Tongue (tissue), 1 donor: ENCODE measurements at regions not wholly inside any gene's neighbourhood (a gene's known extent, or its start where the extent isn't known, plus 50 kb on each side); places are given as distances from the start of the nearest gene placed in this dataset.

Source experiments
- DNase-seq: peaks from one replicate; pipeline ENCODE4 v3.0.0-alpha.2; 2015

DNA sequence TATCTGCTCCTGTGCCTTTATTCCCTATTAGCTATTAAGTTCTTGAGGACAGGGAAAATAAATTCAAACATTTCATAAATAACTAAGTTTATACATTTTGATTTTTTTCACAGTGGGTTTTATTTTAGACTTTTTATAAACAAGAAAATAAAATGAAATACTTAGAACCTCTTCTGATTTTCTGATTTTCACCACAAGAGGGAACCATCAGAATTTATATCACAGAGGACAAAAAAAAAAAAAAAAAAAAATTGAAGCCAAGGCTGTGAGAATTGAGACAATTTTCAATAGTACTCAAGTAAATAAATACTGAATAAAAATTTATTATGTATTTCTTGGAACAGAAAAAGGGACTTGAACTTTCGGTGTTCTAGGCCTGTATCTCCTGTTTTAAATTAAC, 288.1 kb downstream of the SH3BGRL start:
- DNase-seq = peak; percentile 12

GRCh38 chrX:81527881-81528440, 326.1 kb downstream of the SH3BGRL start:
- peak; percentile 1 for DNase-seq

DNA sequence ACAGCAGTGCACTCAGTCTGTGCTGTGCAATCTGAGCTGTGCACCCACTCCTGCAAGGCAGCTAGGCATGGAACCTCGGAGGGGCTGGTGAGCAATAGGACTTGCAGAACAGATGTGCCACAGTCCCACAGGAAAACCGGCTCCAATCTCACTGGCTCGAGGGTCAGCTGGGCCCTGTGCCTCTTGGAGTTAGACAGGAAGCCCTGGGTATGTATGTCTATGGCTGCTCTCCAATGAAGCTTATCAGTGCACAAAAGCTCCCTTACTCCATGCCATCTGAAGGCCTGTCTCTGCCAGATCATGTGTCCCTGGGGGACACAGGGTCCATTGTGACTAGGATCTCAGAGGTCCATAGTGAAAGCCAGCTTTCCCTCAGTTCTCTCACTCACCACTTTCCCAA, 335.8 kb downstream of the SH3BGRL start:
- DNase-seq = no peak

DNA sequence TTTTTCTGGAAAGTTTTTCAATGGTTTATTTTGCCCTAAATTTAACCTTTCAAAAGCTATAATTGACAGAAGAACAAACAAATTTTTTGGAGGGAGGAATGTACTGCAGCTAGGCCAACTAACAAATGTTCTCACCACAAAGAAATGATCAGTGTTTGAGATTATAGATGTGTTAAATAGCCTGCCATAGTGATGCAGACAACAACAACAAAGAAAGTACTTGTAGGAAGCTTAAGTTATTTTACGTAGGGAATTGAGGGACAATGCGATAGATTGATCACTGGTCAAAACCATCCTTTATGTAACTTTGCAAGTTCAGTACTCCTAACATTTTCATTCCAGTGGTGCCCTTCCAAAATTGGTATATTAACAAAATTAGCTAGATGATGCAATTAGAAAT, 340.4 kb downstream of the SH3BGRL start:
- no peak for DNase-seq

- no peak for DNase-seq
Measured at GRCh38 chrX:81556880-81557279, 355.0 kb downstream of the SH3BGRL start.

- no peak for DNase-seq
Measured at GRCh38 chrX:81564851-81565250, 362.9 kb downstream of the SH3BGRL start.

GRCh38 chrX:81577028-81577427, 375.1 kb downstream of the SH3BGRL start:
- DNase-seq = no peak

- DNase-seq = peak; percentile 68
Measured at GRCh38 chrX:81586096-81586495, 384.2 kb downstream of the SH3BGRL start.

GRCh38 chrX:81615979-81616378, 414.1 kb downstream of the SH3BGRL start:
- DNase-seq = no peak

DNA sequence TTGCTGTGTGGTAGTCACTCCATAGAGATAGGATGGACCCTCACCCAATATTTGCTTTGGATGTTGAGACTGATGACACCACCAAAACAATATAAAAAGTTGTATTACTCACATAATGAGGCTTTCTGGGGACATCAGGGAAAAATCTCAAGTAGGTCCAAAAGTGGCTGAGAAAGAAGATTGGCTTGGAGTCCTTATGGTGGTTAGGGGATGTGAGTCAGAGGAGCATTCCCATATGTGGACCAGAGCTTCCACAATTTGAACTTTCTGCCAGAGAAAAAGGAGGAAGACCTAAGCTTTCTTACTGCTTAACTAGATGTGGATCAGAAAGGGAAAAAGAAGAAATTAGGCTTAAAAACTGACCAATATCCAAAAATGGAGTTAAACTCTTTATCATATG, 460.5 kb downstream of the SH3BGRL start:
- no peak for DNase-seq

GRCh38 chrX:81708487-81708886, 506.6 kb downstream of the SH3BGRL start:
- no peak for DNase-seq

- DNase-seq = no peak
Measured at GRCh38 chrX:81728622-81729021, 526.7 kb downstream of the SH3BGRL start.

- DNase-seq = no peak
Measured at GRCh38 chrX:81729269-81729777, 527.4 kb downstream of the SH3BGRL start.

DNA sequence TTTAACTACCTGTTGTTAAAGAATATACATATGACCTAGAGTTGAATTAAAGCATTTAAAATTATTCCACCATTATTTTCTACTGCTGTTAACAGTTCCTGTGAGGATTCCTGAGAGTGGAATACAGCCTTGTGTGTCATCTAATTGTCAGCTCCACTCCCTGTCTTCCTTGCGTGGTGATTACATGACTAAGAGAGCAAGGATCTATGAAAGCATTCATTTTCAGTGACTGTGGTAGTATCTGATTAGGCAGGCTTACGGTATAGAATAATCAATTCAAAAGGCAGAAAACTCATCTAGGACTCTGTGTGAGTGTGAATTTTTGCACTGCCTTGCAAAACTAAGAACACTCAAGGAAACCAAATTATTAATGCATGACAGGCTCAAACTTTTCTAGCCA, 577.8 kb downstream of the SH3BGRL start:
- DNase-seq = no peak

GRCh38 chrX:81791086-81791485, 589.2 kb downstream of the SH3BGRL start:
- no peak for DNase-seq
